ENCODE measurements at regions not wholly inside any gene's neighbourhood (a gene's known extent, or its start where the extent isn't known, plus 50 kb on each side); places are given as distances from the start of the nearest gene placed in this dataset.
"Not testable (repeated sequence)": the region's sequence is repeated elsewhere in the genome, so short reads cannot be mapped to it uniquely, and the experiment has no call there.

- not testable (repeated sequence) for H3K36me3 ChIP-seq (replicated peaks; ENCODE audit: control insufficient read depth, insufficient read depth, low read length); H3K4me3 ChIP-seq (ENCODE audit: insufficient read depth, low read depth, low read length); DNase-seq; H3K27me3 ChIP-seq (ENCODE audit: control insufficient read depth, insufficient read depth, low read length)
Measured at GRCh38 chr3:170800275-170800674, 69.7 kb downstream of the RPL22L1 start.

- Histone ChIP-seq H3K27me3 (ENCODE audit: control insufficient read depth, insufficient read depth, low read length) (no peaks in the 10 kb centered on the region), H3K4me3 (ENCODE audit: insufficient read depth, low read depth, low read length) (no peak overlapping the region), H3K36me3 (replicated peaks; ENCODE audit: control insufficient read depth, insufficient read depth, low read length) (no peaks in the 10 kb centered on the region)
- no peak for DNase-seq
Measured at GRCh38 chr3:170799009-170799408, 71.0 kb downstream of the RPL22L1 start.

GRCh38 chr3:170797685-170798084, 72.3 kb downstream of the RPL22L1 start:
- Histone ChIP-seq H3K27me3 (ENCODE audit: control insufficient read depth, insufficient read depth, low read length) (no peaks in the 10 kb centered on the region), H3K4me3 (ENCODE audit: insufficient read depth, low read depth, low read length) (no peak overlapping the region), H3K36me3 (replicated peaks; ENCODE audit: control insufficient read depth, insufficient read depth, low read length) (no peaks in the 10 kb centered on the region)
- DNase-seq, result no peak

- Histone ChIP-seq H3K36me3 (replicated peaks; ENCODE audit: control insufficient read depth, insufficient read depth, low read length) (no peaks in the 10 kb centered on the region), H3K27me3 (ENCODE audit: control insufficient read depth, insufficient read depth, low read length) (no peaks in the 10 kb centered on the region), H3K4me3 (ENCODE audit: insufficient read depth, low read depth, low read length) (no peak overlapping the region)
- DNase-seq, result no peak
Measured at GRCh38 chr3:170792471-170792870, 77.5 kb downstream of the RPL22L1 start.

- H3K36me3 ChIP-seq (replicated peaks; ENCODE audit: control insufficient read depth, insufficient read depth, low read length), result no peaks in the 10 kb centered on the region
- no peak overlapping the region for H3K4me3 ChIP-seq (ENCODE audit: insufficient read depth, low read depth, low read length)
- no peak for DNase-seq
- H3K27me3 ChIP-seq (ENCODE audit: control insufficient read depth, insufficient read depth, low read length), result no peaks in the 10 kb centered on the region
Measured at GRCh38 chr3:170790647-170791046, 79.3 kb downstream of the RPL22L1 start.

- no peak for DNase-seq
- no peaks in the 10 kb centered on the region for H3K27me3 ChIP-seq (ENCODE audit: control insufficient read depth, insufficient read depth, low read length)
- H3K4me3 ChIP-seq (ENCODE audit: insufficient read depth, low read depth, low read length), result no peak overlapping the region
- H3K36me3 ChIP-seq (replicated peaks; ENCODE audit: control insufficient read depth, insufficient read depth, low read length), result no peaks in the 10 kb centered on the region
Measured at GRCh38 chr3:170787464-170787863, 82.5 kb downstream of the RPL22L1 start.

GRCh38 chr3:170785454-170785853, 84.5 kb downstream of the RPL22L1 start:
- H3K36me3 ChIP-seq (replicated peaks; ENCODE audit: control insufficient read depth, insufficient read depth, low read length), result no peaks in the 10 kb centered on the region
- H3K4me3 ChIP-seq (ENCODE audit: insufficient read depth, low read depth, low read length), result no peak overlapping the region
- no peaks in the 10 kb centered on the region for H3K27me3 ChIP-seq (ENCODE audit: control insufficient read depth, insufficient read depth, low read length)
- no peak for DNase-seq

GRCh38 chr3:170784406-170784805, 85.6 kb downstream of the RPL22L1 start:
- no peak for DNase-seq
- Histone ChIP-seq H3K4me3 (ENCODE audit: insufficient read depth, low read depth, low read length) (no peak overlapping the region), H3K27me3 (ENCODE audit: control insufficient read depth, insufficient read depth, low read length) (no peaks in the 10 kb centered on the region), H3K36me3 (replicated peaks; ENCODE audit: control insufficient read depth, insufficient read depth, low read length) (no peaks in the 10 kb centered on the region)

- no peak overlapping the region for H3K4me3 ChIP-seq (ENCODE audit: insufficient read depth, low read depth, low read length)
- no peaks in the 10 kb centered on the region for H3K27me3 ChIP-seq (ENCODE audit: control insufficient read depth, insufficient read depth, low read length)
- no peaks in the 10 kb centered on the region for H3K36me3 ChIP-seq (replicated peaks; ENCODE audit: control insufficient read depth, insufficient read depth, low read length)
- no peak for DNase-seq
Measured at GRCh38 chr3:170780955-170781354, 89.0 kb downstream of the RPL22L1 start.

GRCh38 chr3:170780471-170780870, 89.5 kb downstream of the RPL22L1 start:
- DNase-seq, result no peak
- Histone ChIP-seq H3K27me3 (ENCODE audit: control insufficient read depth, insufficient read depth, low read length) (no peaks in the 10 kb centered on the region), H3K4me3 (ENCODE audit: insufficient read depth, low read depth, low read length) (no peak overlapping the region), H3K36me3 (replicated peaks; ENCODE audit: control insufficient read depth, insufficient read depth, low read length) (no peaks in the 10 kb centered on the region)

GRCh38 chr3:170778240-170779217, 91.5 kb downstream of the RPL22L1 start:
- DNase-seq, result no peak
- Histone ChIP-seq H3K36me3 (replicated peaks; ENCODE audit: control insufficient read depth, insufficient read depth, low read length) (no peaks in the 10 kb centered on the region), H3K27me3 (ENCODE audit: control insufficient read depth, insufficient read depth, low read length) (no peaks in the 10 kb centered on the region), H3K4me3 (ENCODE audit: insufficient read depth, low read depth, low read length) (no peak overlapping the region)

GRCh38 chr3:170777564-170777926, 92.5 kb downstream of the RPL22L1 start:
- H3K4me3 ChIP-seq (ENCODE audit: insufficient read depth, low read depth, low read length), result no peak overlapping the region
- H3K27me3 ChIP-seq (ENCODE audit: control insufficient read depth, insufficient read depth, low read length), result no peaks in the 10 kb centered on the region
- H3K36me3 ChIP-seq (replicated peaks; ENCODE audit: control insufficient read depth, insufficient read depth, low read length), result no peaks in the 10 kb centered on the region
- DNase-seq, result no peak

- no peak for DNase-seq
- no peaks in the 10 kb centered on the region for H3K36me3 ChIP-seq (replicated peaks; ENCODE audit: control insufficient read depth, insufficient read depth, low read length)
- no peaks in the 10 kb centered on the region for H3K27me3 ChIP-seq (ENCODE audit: control insufficient read depth, insufficient read depth, low read length)
- H3K4me3 ChIP-seq (ENCODE audit: insufficient read depth, low read depth, low read length), result no peak overlapping the region
Measured at GRCh38 chr3:170776887-170777563, 93.0 kb downstream of the RPL22L1 start.

- Histone ChIP-seq H3K36me3 (replicated peaks; ENCODE audit: control insufficient read depth, insufficient read depth, low read length) (no peaks in the 10 kb centered on the region), H3K4me3 (ENCODE audit: insufficient read depth, low read depth, low read length) (no peak overlapping the region), H3K27me3 (ENCODE audit: control insufficient read depth, insufficient read depth, low read length) (no peaks in the 10 kb centered on the region)
- no peak for DNase-seq
Measured at GRCh38 chr3:170773682-170774425, 96.1 kb downstream of the RPL22L1 start.

Measured in H7 (cell line).